Heart left ventricle (tissue), 13 donors: ENCODE measurements at regions not wholly inside any gene's neighbourhood (a gene's known extent, or its start where the extent isn't known, plus 50 kb on each side); places are given as distances from the start of the nearest gene placed in this dataset.

Experiments
- CTCF ChIP-seq, 12 donors: fragments of 200-600 bp; sonication (generic) in 4 of 12; IDR thresholded peaks; one replicate each; pipeline versions ENCODE4 v1.5.0 to v1.8.0; 2018 to 2022; ENCODE audit warnings: antibody characterized with exemption in 12 of 12, mild to moderate bottlenecking in 5 of 12
- POLR2A ChIP-seq, 2 donors: fragments of 450-650 bp; IDR thresholded peaks; one replicate each; pipeline ENCODE4 v1.6.1; 2017; ENCODE audit warnings: antibody characterized with exemption in 2 of 2, mild to moderate bottlenecking in 2 of 2, moderate library complexity in 2 of 2
- donor health status: ischemic (EF 13 %, LVEDD 7.1; RV severe dilation, severe dysfunction).
- donor health status: DM: no; HTN: yes; CAD: no.
- donor health status: DM: no; HTN: no; CAD: no.
- donor health status: ischemic (EF 25% LVEDD 6.9; RV normal size, moderate dysfunction).
- donor health status: ischemic (EF 25% LVEDD 5.7; RV mildly dilated, moderate dysfunction).
- donor health status: ischemic (EF 35%, LVEDD 5.7; RV mildly dilated, moderate dysfunction).
- donor health status: nonischemic (EF 11% LVEDD 7.7; RV severe dilation, severe dysfunction).
- donor health status: DM: yes; HTN: yes; CAD: no.
- donor health status: PGD.
- donor health status: ischemic (EF 29% LVEDD 5.4; RV normal size, mild dysfunction).
- donor health status: nonischemic (EF 23%, LVEDD 6.1; RV moderate dilation, normal function).

GRCh38 chr21:25489673-25490072 lies 117.6 kb downstream of the MRPL39 start:
- TF ChIP-seq CTCF (IDR thresholded peaks at IDR 0.05) (no peak), POLR2A (IDR thresholded peaks at IDR 0.05) (no peak)
